Astrocyte (in vitro differentiated cells and primary cell): ENCODE measurements at regions not wholly inside any gene's neighbourhood (a gene's known extent, or its start where the extent isn't known, plus 50 kb on each side); places are given as distances from the start of the nearest gene placed in this dataset.

ENCODE experiments used
- DNase-seq: peaks from one replicate; pipeline ENCODE4 v3.0.0-alpha.2; 2010; ENCODE audit warnings: low read depth
- FAIRE-seq: peaks from 2 replicates; lab custom pipeline; 2011; peaks lifted over from hg19 to GRCh38; lab: Jason Lieb, UNC
- H2AFZ ChIP-seq: 2 replicates; pipeline ENCODE4 v1.6.0; 2012; ENCODE audit warnings: low read depth, low read length, inconsistent platforms
- H3K27ac ChIP-seq: 2 replicates; pipeline ENCODE4 v1.5.1; 2011; ENCODE audit warnings: low read depth, low read length, inconsistent platforms
- H3K27me3 ChIP-seq: 2 replicates; pipeline ENCODE4 v1.6.0; 2011; ENCODE audit warnings: low read length, inconsistent platforms; ENCODE audit not compliant: insufficient read depth
- H3K36me3 ChIP-seq: 2 replicates; pipeline ENCODE4 v1.5.1; 2011; ENCODE audit warnings: low read length, inconsistent platforms; ENCODE audit not compliant: insufficient read depth
- H3K4me1 ChIP-seq: 2 replicates; pipeline ENCODE4 v1.5.1; 2011; ENCODE audit warnings: low read length, inconsistent platforms; ENCODE audit not compliant: insufficient read depth
- H3K4me2 ChIP-seq: 2 replicates; pipeline ENCODE4 v1.6.0; 2012; ENCODE audit warnings: low read length, inconsistent platforms
- H3K4me3 ChIP-seq: 2 replicates; pipeline ENCODE4 v1.5.1; 2011; ENCODE audit warnings: low read depth, mild to moderate bottlenecking, low read length, inconsistent platforms; ENCODE audit not compliant: insufficient read depth
- H3K79me2 ChIP-seq: 2 replicates; pipeline ENCODE4 v1.6.0; 2012; ENCODE audit warnings: mild to moderate bottlenecking, low read length, inconsistent platforms; ENCODE audit not compliant: insufficient read depth
- H3K9ac ChIP-seq: 2 replicates; pipeline ENCODE4 v1.6.0; 2012; ENCODE audit warnings: mild to moderate bottlenecking, low read length, inconsistent platforms
- H3K9me3 ChIP-seq: 2 replicates; pipeline ENCODE4 v1.5.1; 2012; ENCODE audit warnings: low read depth, mild to moderate bottlenecking, low read length, inconsistent platforms; ENCODE audit not compliant: insufficient read depth
- H4K20me1 ChIP-seq: 2 replicates; pipeline ENCODE4 v1.6.0; 2012; ENCODE audit warnings: low read length, inconsistent platforms; ENCODE audit not compliant: insufficient read depth
- H3K27ac Mint-ChIP-seq: one replicate; pipeline ENCODE4 v1.8.0; 2021; ENCODE audit warnings: mild to moderate bottlenecking, mixed read lengths; ENCODE audit not compliant: unreplicated experiment
- H3K27me3 Mint-ChIP-seq: one replicate; pipeline ENCODE4 v1.8.0; 2021; ENCODE audit warnings: low read depth, mixed read lengths; ENCODE audit not compliant: unreplicated experiment
- H3K36me3 Mint-ChIP-seq: one replicate; pipeline ENCODE4 v1.8.0; 2021; ENCODE audit warnings: low read depth, mixed read lengths; ENCODE audit not compliant: unreplicated experiment
- H3K4me1 Mint-ChIP-seq: one replicate; pipeline ENCODE4 v1.8.0; 2021; ENCODE audit warnings: low read depth, mixed read lengths; ENCODE audit not compliant: unreplicated experiment
- H3K4me3 Mint-ChIP-seq: one replicate; pipeline ENCODE4 v1.8.0; 2021; ENCODE audit warnings: mild to moderate bottlenecking, moderate library complexity, mixed read lengths; ENCODE audit not compliant: unreplicated experiment
- H3K9me3 Mint-ChIP-seq: one replicate; pipeline ENCODE4 v1.8.0; 2021; ENCODE audit warnings: mild to moderate bottlenecking, mixed read lengths; ENCODE audit not compliant: unreplicated experiment
- CTCF ChIP-seq: IDR thresholded peaks from 2 replicates; pipeline ENCODE4 v1.5.1; 2011; ENCODE audit warnings: low read depth, mild to moderate bottlenecking, inconsistent platforms, low read length, moderate library complexity; ENCODE audit not compliant: insufficient read depth
- EZH2 ChIP-seq: IDR thresholded peaks from 2 replicates; pipeline ENCODE4 v1.6.1; 2012; ENCODE audit warnings: mild to moderate bottlenecking, low read length, inconsistent platforms; ENCODE audit not compliant: insufficient read depth

GRCh38 chr4:58219179-58219578 is 1109.0 kb upstream of the IGFBP7 start:
- no peak for TF ChIP-seq EZH2
- TF ChIP-seq CTCF: no peak
- no peak for DNase-seq
- no peak overlapping the region for H3K27ac ChIP-seq
- H3K27me3 ChIP-seq: no peaks in the 10 kb centered on the region
- H3K27me3 Mint-ChIP-seq: no peaks in the 10 kb centered on the region
- FAIRE-seq: no peak
- no peaks in the 10 kb centered on the region for H4K20me1 ChIP-seq
- H3K4me2 ChIP-seq: no peak overlapping the region
- no peaks in the 10 kb centered on the region for H3K9me3 Mint-ChIP-seq
- no peak overlapping the region for H3K4me3 ChIP-seq
- no peaks in the 10 kb centered on the region for H3K9me3 ChIP-seq
- H3K4me1 Mint-ChIP-seq: no peaks in the 10 kb centered on the region
- H3K36me3 Mint-ChIP-seq: no peaks in the 10 kb centered on the region
- no peak overlapping the region for H2AFZ ChIP-seq
- no peak overlapping the region for H3K27ac Mint-ChIP-seq
- no peak overlapping the region for H3K4me3 Mint-ChIP-seq
- no peaks in the 10 kb centered on the region for H3K79me2 ChIP-seq
- no peaks in the 10 kb centered on the region for H3K36me3 ChIP-seq
- H3K9ac ChIP-seq: no peak overlapping the region
- H3K4me1 ChIP-seq: no peaks in the 10 kb centered on the region

GRCh38 chr4:58216461-58216860 is 1106.3 kb upstream of the IGFBP7 start:
- FAIRE-seq (no peak), DNase-seq (no peak)
- Histone ChIP-seq H4K20me1 (no peaks in the 10 kb centered on the region), H3K9ac (no peak overlapping the region), H3K27ac (no peak overlapping the region), H3K27me3 (no peaks in the 10 kb centered on the region), H3K4me3 (no peak overlapping the region), H2AFZ (no peak overlapping the region), H3K9me3 (no peaks in the 10 kb centered on the region), H3K79me2 (no peaks in the 10 kb centered on the region), H3K4me1 (no peaks in the 10 kb centered on the region), H3K4me2 (no peak overlapping the region), H3K36me3 (no peaks in the 10 kb centered on the region)
- Mint-ChIP-seq H3K9me3 (no peaks in the 10 kb centered on the region), H3K36me3 (no peaks in the 10 kb centered on the region), H3K4me1 (peaks cover 4% of the 10 kb centered on the region), H3K27me3 (no peaks in the 10 kb centered on the region), H3K4me3 (no peak overlapping the region), H3K27ac (no peak overlapping the region)
- TF ChIP-seq EZH2 (no peak), CTCF (no peak)

- Mint-ChIP-seq H3K27ac (no peak overlapping the region), H3K4me1 (peaks cover 4% of the 10 kb centered on the region), H3K4me3 (no peak overlapping the region), H3K27me3 (no peaks in the 10 kb centered on the region), H3K36me3 (no peaks in the 10 kb centered on the region), H3K9me3 (no peaks in the 10 kb centered on the region)
- Histone ChIP-seq H3K36me3 (no peaks in the 10 kb centered on the region), H3K9me3 (no peaks in the 10 kb centered on the region), H4K20me1 (no peaks in the 10 kb centered on the region), H3K4me1 (no peaks in the 10 kb centered on the region), H3K27ac (no peak overlapping the region), H3K27me3 (no peaks in the 10 kb centered on the region), H3K4me2 (no peak overlapping the region), H3K4me3 (no peak overlapping the region), H3K9ac (no peak overlapping the region), H2AFZ (no peak overlapping the region), H3K79me2 (no peaks in the 10 kb centered on the region)
- DNase-seq (no peak), FAIRE-seq (no peak)
- TF ChIP-seq EZH2: no peak
- no peak for TF ChIP-seq CTCF
Observed at GRCh38 chr4:58214376-58214775, 1104.2 kb upstream of the IGFBP7 start.
